ENCODE measurements at regions not wholly inside any gene's neighbourhood (a gene's known extent, or its start where the extent isn't known, plus 50 kb on each side); places are given as distances from the start of the nearest gene placed in this dataset.

DNA sequence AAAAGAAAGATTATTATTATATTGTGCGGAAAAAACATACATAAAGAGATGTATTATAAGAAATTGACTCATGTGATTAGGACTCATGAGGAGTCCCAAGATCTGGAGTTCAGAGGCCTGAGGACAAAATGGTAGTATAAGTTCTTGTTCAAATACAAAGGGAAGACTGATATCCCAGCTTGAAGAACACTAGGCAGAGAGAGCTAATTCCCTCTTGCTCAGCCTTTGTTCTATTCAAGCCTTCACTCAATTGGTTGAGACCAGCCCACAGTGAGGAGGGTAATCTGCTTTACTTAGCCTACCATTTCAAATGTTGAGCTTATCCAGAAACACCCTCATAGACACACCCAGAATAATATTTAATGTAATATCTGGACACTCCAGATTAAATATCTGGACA, 1683.8 kb downstream of the REEP3 start:
- TF ChIP-seq, protein P1, sequence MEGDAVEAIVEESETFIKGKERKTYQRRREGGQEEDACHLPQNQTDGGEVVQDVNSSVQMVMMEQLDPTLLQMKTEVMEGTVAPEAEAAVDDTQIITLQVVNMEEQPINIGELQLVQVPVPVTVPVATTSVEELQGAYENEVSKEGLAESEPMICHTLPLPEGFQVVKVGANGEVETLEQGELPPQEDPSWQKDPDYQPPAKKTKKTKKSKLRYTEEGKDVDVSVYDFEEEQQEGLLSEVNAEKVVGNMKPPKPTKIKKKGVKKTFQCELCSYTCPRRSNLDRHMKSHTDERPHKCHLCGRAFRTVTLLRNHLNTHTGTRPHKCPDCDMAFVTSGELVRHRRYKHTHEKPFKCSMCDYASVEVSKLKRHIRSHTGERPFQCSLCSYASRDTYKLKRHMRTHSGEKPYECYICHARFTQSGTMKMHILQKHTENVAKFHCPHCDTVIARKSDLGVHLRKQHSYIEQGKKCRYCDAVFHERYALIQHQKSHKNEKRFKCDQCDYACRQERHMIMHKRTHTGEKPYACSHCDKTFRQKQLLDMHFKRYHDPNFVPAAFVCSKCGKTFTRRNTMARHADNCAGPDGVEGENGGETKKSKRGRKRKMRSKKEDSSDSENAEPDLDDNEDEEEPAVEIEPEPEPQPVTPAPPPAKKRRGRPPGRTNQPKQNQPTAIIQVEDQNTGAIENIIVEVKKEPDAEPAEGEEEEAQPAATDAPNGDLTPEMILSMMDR (IDR thresholded peaks at IDR 0.05) = no peak
- no peak for TF ChIP-seq POLR2A (IDR thresholded peaks at IDR 0.05)

All from Peyer's patch (tissue), 4 donors.